Endodermal cell (in vitro differentiated cells): ENCODE measurements at regions not wholly inside any gene's neighbourhood (a gene's known extent, or its start where the extent isn't known, plus 50 kb on each side); places are given as distances from the start of the nearest gene placed in this dataset.

Experiments used
- DNase-seq: peaks from one replicate; pipeline ENCODE4 v3.0.0-alpha.2; 2017
- H3K27ac ChIP-seq: 2 replicates; pipeline ENCODE4 v1.5.1; 2013; ENCODE audit warnings: mild to moderate bottlenecking, low read depth, low read length, moderate library complexity
- H3K27me3 ChIP-seq: 2 replicates; pipeline ENCODE4 v1.6.1; 2013; ENCODE audit warnings: mild to moderate bottlenecking, low read length, moderate library complexity; ENCODE audit not compliant: insufficient read depth, control insufficient read depth, poor library complexity, severe bottlenecking
- H3K36me3 ChIP-seq: 2 replicates; pipeline ENCODE4 v1.7.0; 2013; ENCODE audit warnings: mild to moderate bottlenecking, low read length, moderate library complexity; ENCODE audit not compliant: control insufficient read depth, insufficient read depth
- H3K4me1 ChIP-seq: one replicate; pipeline ENCODE4 v1.7.0; 2013; ENCODE audit warnings: low read length; ENCODE audit not compliant: control insufficient read depth, insufficient read depth
- H3K4me3 ChIP-seq: 2 replicates; pipeline ENCODE4 v1.5.1; 2013; ENCODE audit warnings: mild to moderate bottlenecking, low read length, moderate library complexity
- H3K9ac ChIP-seq: 2 replicates; pipeline ENCODE4 v1.6.1; 2013; ENCODE audit warnings: mild to moderate bottlenecking, low read length, moderate library complexity; ENCODE audit not compliant: poor library complexity, severe bottlenecking; ENCODE audit errors: extremely low read depth
- H3K9me3 ChIP-seq: 2 replicates; pipeline ENCODE4 v1.6.1; 2013; ENCODE audit warnings: mild to moderate bottlenecking, low read length, moderate library complexity; ENCODE audit not compliant: control insufficient read depth
- H3K27ac Mint-ChIP-seq: 2 replicates; pipeline ENCODE4 v1.8.0; 2020; ENCODE audit warnings: mixed read lengths
- H3K27me3 Mint-ChIP-seq: 2 replicates; pipeline ENCODE4 v1.8.0; 2021; ENCODE audit warnings: mild to moderate bottlenecking, mixed read lengths; ENCODE audit not compliant: insufficient read depth
- H3K36me3 Mint-ChIP-seq: 2 replicates; pipeline ENCODE4 v1.8.0; 2020; ENCODE audit warnings: low read depth, mixed read lengths
- H3K4me1 Mint-ChIP-seq: 2 replicates; pipeline ENCODE4 v1.8.0; 2020; ENCODE audit warnings: mixed read lengths
- H3K4me3 Mint-ChIP-seq: 2 replicates; pipeline ENCODE4 v1.8.0; 2020; ENCODE audit warnings: mild to moderate bottlenecking, moderate library complexity, mixed read lengths
- H3K9me3 Mint-ChIP-seq: 2 replicates; pipeline ENCODE4 v1.8.0; 2020; ENCODE audit warnings: mild to moderate bottlenecking, mixed read lengths
- WGBS, 2 experiments: methylation state at CpG; one replicate each; pipeline versions ENCODE4 v1.1.5 to v1.1.7; 2013; ENCODE audit warnings: missing lambda C conversion rate in 2 of 2, mixed read lengths in 1 of 2; ENCODE audit not compliant: insufficient coverage in 1 of 2, insufficient read length in 1 of 2; 5-methylcytosine and 5-hydroxymethylcytosine counted together
- TF ChIP-seq, protein P1 (sequence below): fragments of 200-600 bp; sonication (generic); conservative IDR thresholded peaks from 2 replicates; pipeline ENCODE4 v1.5.0; 2021; ENCODE audit warnings: antibody characterized with exemption, mild to moderate bottlenecking

DNA sequence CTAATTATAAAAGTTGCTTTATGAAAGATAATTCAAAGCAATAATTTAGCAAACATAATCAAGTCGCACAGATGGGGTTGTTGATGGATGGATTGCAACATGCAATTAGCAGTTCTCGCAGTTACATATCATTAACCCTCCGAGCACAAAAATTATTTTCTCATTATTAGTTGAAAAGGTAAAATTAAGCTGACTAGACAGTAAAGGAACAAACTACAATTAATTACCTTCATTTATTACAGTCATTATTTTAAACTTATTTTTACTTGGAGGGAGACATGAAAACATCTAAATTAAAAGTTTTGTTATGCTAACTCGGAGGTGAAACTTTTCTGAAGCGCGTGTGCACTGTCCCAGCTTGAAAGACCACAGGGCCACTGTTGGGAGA is 146.9 kb downstream of the PHETA1 start:
- Histone ChIP-seq H3K4me3 (no peak overlapping the region), H3K4me1 (no peaks in the 10 kb centered on the region), H3K9me3 (no peaks in the 10 kb centered on the region), H3K27me3 (no peaks in the 10 kb centered on the region), H3K36me3 (no peaks in the 10 kb centered on the region), H3K27ac (no peak overlapping the region), H3K9ac (no peak overlapping the region)
- no peak overlapping the region for H3K27ac Mint-ChIP-seq
- 85 to 88% methylated on average over 3 to 4 of the region's 6 CpGs for WGBS, 2 experiments
- H3K36me3 Mint-ChIP-seq: peaks cover 18% of the 10 kb centered on the region
- H3K9me3 Mint-ChIP-seq: no peaks in the 10 kb centered on the region
- H3K4me1 Mint-ChIP-seq: peaks cover 2% of the 10 kb centered on the region
- no peaks in the 10 kb centered on the region for H3K27me3 Mint-ChIP-seq
- H3K4me3 Mint-ChIP-seq: no peak overlapping the region
- no peak for DNase-seq
- TF ChIP-seq, protein P1, sequence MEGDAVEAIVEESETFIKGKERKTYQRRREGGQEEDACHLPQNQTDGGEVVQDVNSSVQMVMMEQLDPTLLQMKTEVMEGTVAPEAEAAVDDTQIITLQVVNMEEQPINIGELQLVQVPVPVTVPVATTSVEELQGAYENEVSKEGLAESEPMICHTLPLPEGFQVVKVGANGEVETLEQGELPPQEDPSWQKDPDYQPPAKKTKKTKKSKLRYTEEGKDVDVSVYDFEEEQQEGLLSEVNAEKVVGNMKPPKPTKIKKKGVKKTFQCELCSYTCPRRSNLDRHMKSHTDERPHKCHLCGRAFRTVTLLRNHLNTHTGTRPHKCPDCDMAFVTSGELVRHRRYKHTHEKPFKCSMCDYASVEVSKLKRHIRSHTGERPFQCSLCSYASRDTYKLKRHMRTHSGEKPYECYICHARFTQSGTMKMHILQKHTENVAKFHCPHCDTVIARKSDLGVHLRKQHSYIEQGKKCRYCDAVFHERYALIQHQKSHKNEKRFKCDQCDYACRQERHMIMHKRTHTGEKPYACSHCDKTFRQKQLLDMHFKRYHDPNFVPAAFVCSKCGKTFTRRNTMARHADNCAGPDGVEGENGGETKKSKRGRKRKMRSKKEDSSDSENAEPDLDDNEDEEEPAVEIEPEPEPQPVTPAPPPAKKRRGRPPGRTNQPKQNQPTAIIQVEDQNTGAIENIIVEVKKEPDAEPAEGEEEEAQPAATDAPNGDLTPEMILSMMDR: no peak

DNA sequence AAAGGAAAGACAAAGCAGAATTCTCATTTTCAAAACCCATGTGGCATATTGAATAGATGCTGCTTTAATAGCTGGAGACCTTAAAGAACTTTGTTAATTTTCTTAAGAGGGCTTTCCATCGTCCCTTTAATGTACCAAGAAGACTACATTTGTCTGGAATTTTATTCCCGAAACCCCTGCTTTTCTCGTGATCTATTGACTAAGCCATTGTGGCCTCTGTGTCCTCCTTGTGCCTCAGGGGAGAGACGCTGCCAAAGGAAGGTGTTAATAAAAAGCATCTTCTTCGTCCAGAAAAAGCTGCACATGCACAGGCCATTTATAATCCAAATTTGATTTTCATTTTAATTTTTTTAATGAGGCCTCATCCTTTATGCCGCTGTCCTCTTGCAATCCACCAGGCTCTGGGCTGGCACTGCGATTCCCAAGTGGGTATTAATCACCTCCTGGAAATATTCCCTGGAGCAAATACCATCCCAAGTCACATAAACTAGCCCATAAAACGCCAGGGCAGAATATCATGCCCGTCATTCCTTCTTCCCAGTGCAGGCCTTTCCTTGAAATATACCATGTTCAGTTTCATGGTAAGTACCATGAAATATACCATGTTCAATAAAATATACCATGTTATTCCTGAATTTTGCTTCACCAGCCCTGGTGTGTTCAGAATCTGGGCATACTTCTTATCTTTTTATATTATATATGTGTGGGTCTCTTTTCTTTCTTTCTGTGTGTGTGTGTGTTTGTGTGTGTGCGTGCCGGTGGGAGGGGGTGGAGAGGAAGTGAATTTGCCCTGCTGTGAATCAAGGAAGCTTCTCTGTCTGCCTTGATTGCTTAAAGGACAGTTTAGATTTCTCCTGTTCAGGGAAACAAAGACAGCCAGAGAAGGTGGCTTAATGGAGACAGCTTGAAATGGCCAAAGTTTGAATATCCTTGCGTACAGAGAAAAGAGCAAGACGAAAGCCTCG is 147.6 kb downstream of the PHETA1 start:
- Histone ChIP-seq H3K4me1 (no peaks in the 10 kb centered on the region), H3K9me3 (no peaks in the 10 kb centered on the region), H3K4me3 (no peak overlapping the region), H3K27ac (peak overlapping the region; percentile 29), H3K36me3 (no peaks in the 10 kb centered on the region), H3K27me3 (no peaks in the 10 kb centered on the region), H3K9ac (no peak overlapping the region)
- H3K4me1 Mint-ChIP-seq: peaks cover 8% of the 10 kb centered on the region
- peaks cover 18% of the 10 kb centered on the region for H3K36me3 Mint-ChIP-seq
- TF ChIP-seq, protein P1: no peak
- H3K9me3 Mint-ChIP-seq: no peaks in the 10 kb centered on the region
- H3K4me3 Mint-ChIP-seq: no peak overlapping the region
- no peak for DNase-seq
- H3K27ac Mint-ChIP-seq: no peak overlapping the region
- H3K27me3 Mint-ChIP-seq: no peaks in the 10 kb centered on the region
- 88 to 93% methylated on average over 9 to 14 of the region's 14 CpGs for WGBS, 2 experiments

DNA sequence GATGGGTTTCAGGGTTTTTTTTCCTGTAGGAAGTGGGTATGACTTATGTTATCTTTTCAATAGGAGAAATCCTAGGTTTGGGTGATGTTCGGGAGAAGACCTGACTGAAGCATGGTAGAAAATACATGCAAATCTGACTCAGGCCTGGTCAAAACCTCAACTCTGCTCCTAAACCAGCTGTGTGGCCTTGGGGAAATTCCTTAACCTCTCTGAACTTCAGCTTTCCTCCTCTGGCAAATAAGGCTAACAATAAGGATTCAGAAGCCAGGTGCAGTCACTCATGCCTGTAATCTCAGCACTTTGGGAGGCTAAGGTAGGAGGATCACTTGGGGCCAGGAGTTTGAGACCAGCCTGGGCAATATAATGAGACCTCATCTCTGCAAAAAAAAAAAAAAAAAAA is 148.5 kb downstream of the PHETA1 start:
- H3K4me3 Mint-ChIP-seq: no peak overlapping the region
- 89 to 100% methylated on average over 1 of the region's 1 CpG for WGBS, 2 experiments
- peaks cover 8% of the 10 kb centered on the region for H3K4me1 Mint-ChIP-seq
- TF ChIP-seq, protein P1: no peak
- H3K27me3 Mint-ChIP-seq: no peaks in the 10 kb centered on the region
- H3K27ac ChIP-seq: no peak overlapping the region
- H3K36me3 Mint-ChIP-seq: peaks cover 14% of the 10 kb centered on the region
- H3K27ac Mint-ChIP-seq: no peak overlapping the region
- H3K9ac ChIP-seq: no peak overlapping the region
- no peaks in the 10 kb centered on the region for H3K9me3 Mint-ChIP-seq
- H3K36me3 ChIP-seq: no peaks in the 10 kb centered on the region
- no peak for DNase-seq
- no peak overlapping the region for H3K4me3 ChIP-seq
- H3K9me3 ChIP-seq: no peaks in the 10 kb centered on the region
- H3K4me1 ChIP-seq: no peaks in the 10 kb centered on the region
- no peaks in the 10 kb centered on the region for H3K27me3 ChIP-seq
